Activated naive CD4-positive, alpha-beta T cell treated with Interleukin-2 at 50 U/mL for 16 hours (primary cell): ENCODE measurements at regions not wholly inside any gene's neighbourhood (a gene's known extent, or its start where the extent isn't known, plus 50 kb on each side); places are given as distances from the start of the nearest gene placed in this dataset.
"Not testable (repeated sequence)": the region's sequence is repeated elsewhere in the genome, so short reads cannot be mapped to it uniquely, and the experiment has no call there.

Source experiments
- DNase-seq: peaks from one replicate; pipeline ENCODE4 v3.0.0-alpha.2; 2020

DNA sequence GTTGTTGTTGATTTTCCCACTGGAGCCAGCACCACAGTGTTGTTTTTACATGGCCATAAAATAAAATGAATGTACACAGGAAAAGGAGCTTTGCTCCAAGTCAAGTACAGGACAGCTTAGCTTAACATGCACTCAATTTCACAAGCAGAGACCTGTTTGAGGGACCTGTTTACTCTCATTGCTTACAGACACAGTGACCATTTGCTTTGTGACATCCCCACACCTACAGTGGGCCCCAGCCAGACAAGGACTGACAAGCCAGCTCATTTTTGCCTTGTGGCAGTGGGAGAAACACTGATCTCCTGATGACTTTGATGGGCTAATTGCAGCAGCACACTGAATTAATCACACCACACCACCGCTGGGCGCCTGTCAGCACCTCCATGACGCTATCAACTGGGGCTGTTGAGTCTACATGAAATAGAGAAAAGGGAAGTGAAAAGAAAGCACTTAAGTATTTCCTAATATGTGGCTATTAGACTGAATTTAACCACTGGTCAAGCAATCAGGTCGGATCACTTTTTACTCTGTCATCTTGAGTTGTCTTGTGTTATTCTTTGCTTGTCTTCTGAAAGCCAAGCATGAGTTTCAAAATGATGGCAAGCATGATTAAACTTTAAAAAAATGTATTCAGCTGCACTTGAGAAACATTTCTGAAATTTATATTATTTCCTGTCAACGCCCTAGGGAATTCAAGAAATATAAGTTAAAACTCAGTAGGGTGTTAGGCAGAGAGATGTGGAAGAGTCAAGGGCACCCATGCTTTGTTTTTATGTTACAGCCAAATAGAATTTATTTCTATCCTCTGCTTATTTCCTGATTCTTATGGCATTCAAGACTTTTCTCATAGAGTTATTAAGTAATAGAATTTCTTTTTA is 557.7 kb downstream of the RAB28 start:
- DNase-seq = no peak

DNA sequence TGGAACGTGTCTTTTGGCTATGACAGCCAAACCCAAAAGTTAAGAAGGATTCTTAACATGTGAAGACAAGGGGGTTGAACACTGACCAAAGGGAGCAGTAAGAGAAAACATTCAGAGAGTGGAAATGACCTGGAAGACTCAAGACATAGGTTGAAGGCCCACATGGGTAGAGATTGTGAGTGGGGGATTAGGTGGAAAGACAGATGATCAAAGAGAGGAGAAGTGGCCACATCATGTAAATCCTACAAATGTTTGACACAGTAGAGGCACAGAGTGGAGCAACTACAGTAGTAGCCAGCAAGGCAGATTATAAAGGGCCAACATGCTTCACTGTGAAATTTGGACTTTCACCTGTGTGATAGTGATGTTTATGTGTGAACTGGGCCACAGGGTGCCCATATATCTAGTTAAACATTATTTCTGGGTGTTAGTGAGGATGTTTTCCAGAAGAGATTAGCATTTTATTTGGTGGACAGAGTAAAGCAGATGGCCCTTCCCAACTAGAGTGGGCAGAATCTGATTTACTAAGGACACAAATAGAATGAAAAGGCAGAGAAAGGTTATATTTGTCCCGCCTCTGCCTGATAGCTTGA is 559.3 kb downstream of the RAB28 start:
- DNase-seq = no peak

DNA sequence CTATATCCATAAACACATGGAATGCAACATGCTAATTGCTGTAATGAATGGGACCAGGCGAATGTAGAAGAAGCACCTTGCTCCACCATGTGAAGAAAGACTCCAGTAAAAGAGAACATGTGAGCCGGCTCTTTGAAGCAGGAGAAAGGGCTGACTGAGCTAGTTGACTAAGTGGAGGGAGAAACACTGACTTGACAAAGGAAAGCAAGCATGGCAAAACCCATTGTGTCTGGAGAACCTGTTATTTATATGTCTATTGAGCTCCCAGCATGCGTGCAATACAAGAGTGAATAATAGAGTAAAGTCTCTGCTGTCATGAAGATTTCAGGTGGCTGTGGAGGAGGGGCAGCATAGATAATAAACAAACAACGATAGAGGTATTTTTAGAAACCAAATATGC is 559.9 kb downstream of the RAB28 start:
- DNase-seq = no peak

DNA sequence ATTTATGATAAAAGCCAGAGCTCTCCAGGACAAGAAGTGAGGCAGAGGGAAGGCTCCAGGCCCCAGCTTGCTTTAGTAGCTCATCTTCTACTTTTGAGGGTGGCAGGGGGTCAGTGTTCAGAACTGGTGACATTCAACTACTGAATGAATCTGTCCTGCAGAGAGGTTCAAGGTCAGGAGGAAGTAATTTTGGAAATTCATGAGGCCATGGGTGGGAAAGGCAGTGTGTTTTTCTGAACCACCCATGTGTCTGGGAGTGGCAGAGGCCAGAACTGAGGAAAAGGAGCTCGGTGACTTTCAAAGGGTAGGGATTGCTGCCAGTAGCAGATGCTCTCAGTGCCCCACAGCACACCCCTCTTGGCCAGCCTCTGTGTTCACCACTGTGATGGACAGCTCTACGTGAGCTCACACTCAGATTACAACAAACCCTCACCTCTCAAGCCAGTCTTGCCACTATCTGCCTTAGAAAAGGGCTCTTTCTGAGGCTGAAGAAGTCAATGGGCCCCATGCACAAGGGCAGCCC is 571.2 kb downstream of the RAB28 start:
- DNase-seq = no peak

DNA sequence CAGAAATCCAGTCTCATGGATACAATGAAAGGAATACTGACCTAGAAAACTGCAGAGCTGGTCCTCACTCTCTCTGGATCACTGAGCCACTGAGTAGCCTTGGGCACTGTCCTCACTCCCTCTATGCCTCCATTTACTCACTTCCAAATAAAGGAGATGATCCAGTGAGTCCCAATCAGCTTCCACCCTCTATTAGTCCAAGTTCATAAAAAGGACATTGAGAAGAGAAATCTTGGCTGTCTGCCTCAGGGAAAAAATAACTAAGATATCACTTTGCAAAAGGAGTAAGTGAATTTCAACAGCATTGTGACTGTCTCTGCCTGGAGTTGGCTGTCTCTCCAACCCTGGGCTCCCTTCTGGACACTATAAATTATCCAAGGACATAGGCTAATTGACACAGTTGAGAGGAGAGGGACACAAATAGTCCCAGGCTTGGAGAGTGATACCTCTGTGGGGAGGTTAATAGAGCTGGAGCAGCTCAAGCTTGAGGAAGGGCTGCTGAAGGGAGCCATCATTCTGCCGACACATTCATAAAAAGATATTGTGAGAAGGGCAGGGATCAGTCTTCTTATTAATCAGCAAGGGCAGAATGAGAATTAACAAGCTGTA is 572.3 kb downstream of the RAB28 start:
- no peak for DNase-seq

DNA sequence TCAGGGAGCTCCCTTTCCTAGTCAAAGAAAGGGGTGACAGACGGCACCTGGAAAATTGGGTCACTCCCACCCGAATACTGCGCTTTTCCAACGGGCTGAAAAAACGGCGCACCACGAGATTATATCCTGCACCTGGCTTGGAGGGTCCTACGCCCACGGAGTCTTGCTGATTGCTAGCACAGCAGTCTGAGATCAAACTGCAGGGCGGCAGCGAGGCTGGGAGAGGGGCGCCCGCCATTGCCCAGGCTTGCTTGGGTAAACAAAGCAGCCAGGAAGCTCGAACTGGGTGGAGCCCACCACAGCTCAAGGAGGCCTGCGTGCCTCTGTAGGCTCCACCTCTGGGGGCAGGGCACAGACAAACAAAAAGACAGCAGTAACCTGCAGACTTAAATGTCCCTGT is 580.5 kb downstream of the RAB28 start:
- not testable (repeated sequence) for DNase-seq

DNA sequence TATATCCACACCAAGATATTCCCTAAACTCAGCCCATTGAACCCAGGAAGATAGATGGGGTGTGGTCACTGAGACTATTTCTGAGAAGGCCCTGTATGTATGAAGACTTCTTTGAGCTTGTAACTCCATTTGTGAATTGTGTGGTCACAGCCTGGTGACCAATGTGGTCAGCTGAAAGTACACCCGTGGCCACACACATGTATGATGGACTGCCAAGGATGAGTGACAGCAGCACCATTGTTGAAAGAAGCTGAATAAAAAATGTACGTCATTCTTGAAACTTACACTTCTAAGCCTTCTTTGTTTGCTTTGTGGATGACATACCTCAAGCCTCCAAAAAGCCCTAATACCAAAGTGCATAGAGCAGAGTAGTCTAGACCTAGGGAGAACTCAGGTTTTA is 581.4 kb downstream of the RAB28 start:
- no peak for DNase-seq

DNA sequence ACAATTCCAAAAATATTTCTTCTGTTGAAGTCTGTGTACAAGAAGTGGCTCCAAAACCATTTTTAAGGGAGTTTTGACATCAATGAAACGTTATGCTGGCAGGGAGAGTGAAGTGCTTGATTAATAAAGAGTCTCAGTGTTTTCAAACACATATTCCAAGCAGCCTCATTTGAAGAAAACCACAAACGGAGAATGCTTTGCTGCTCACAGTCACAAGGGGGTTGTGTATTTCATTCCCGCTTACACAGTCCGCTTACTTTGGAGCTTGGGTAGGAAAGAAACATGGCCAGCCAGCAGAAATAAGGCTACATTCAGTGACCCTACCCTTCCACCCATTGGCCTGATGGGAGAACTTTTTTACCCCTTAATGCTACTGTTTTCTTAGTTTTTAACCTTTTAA is 586.2 kb downstream of the RAB28 start:
- no peak for DNase-seq

DNA sequence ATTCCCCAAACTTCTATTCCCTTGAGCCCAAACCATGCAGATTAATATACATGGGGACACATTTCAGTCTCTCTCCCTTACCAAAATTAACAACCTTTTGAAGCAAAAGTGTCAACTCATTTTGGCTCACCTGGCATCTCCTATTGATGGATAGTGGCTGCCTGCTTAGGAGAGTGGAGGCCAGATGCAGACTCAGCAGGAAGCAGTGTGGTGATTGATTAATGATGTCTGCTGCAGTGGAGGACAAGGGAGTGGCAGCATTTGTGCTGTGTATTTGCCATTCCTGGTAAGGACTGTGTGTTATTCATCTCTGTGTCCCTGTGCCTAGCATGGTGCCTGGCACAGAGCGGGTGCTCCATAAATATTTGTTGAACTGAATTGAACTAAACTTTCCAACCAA is 590.1 kb downstream of the RAB28 start:
- no peak for DNase-seq

DNA sequence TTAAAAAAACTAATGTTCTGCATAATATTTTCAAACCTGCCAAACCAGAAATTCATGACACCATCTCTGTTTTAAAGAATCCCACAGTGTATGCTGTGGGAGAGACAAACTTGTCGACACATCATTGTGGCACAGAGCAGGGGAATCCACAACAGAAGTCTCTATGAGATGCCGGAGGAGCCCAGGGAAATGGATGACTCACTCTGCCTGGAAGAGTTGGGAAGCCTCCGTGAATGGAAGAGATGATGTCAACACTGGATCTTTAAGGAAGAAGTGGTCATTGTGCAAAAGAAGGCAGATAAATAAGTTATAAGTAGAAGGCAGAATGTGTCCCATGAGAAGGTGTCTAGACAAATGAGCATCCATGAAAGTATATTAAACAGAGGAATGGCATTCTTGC is 595.1 kb downstream of the RAB28 start:
- DNase-seq = no peak

DNA sequence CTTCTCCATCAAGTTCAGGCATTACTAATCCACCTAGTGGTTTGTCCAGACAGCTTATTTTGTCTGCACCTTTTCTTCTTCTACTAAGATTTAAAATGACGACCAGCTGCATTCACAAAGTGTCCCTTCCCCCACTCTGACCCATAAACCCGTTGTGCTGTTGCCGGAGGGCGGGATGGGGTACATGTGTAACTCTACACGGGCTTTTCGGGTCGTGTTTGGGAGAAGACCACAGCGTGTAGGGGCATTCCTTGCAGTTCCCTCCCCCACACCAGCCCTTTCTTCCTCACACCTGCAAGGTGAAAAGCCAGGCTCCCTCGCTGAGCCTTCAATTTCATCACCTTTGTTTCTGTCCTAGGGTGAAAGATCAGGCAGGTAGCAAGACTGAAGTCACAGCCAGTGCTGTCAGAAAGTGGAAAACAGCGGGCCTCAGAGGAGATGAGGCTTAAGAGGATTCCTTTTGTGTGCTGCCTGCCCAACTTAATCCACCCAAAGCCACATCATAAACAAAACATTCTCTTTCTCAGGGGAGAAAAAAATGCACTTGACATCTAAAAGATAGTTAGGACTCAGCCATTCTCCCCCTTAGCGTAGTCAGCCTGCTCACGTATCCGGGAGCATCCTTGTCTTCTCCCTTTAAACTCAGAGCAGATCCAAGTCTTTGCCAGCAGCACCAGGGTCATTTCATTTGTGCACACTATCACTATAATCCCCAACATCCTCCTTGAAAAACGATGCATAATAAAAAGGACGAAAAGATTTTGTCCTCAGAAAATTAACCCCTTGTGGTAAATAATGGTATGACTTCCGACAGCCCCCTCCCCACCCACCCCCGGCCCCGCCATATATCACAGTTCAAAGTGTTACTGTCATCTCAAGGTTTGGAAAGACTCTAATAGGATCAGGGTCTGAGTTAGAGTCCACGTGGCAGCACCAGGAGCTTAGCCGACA is 599.0 kb downstream of the RAB28 start:
- DNase-seq = no peak

DNA sequence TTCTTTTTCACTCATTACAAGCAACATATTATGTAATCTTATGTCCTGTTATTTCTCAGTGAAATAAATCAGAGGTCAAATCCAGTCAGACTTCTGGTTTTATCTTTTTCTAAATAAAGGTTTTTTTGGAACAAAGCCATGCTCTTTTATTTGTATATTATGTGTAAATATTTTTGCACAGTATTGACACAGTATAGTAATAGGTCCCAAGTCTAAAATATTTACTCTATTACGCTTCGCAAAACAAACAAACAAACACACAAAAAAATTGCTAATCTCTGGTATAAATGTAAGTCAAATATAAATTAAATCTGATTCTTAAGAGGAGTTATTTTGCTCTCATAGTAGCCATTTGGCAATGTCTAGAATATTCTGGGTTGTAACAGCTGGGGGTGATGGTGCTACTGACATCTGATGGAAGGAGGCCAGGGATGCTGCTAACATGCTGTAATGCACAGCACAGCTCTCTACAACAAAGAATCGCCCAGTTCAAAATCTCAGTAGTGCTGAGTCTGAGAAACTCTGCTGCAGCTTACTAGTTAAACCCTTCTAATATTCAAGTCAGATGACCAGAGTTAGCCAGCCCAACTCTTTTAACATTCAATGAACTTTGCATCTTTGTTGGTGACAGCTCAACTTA is 602.1 kb downstream of the RAB28 start:
- DNase-seq = no peak

DNA sequence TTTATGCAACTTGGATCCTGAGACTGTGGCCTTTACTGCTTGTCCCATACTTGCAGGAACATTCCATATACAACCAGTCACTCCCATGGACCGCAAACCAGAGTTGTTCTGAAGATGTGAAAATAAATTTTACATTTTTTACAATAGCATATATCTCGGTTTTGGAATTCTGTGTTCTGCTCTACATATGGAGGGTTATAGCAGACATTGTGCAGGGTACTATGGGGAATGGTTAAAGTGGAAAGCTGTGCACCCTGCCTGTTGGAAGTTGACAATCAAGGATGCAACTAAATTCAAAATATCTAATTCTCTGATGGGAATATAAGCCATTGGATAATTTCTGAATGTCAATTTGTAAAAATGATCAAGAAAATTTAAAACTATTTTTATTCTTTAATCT is 603.3 kb downstream of the RAB28 start:
- no peak for DNase-seq

DNA sequence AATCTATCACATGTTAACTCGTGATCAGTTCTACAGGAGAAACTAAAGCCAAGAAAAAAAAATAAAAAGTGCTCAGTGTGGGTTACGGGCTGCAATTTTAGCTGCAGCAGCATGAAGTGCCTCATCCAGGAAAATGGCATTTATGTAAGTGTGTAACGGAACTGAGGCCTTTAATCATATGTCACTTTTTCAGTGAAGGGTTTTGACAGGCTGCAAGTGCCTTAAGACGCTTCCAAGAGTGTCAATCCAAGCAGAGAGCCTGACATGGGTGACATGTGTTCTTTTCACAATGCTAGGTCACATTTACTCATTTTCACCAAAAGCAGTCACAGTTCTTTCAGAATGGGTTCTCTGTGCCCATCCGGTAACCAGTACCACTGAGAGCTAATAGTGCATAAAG is 604.6 kb downstream of the RAB28 start:
- DNase-seq = no peak

DNA sequence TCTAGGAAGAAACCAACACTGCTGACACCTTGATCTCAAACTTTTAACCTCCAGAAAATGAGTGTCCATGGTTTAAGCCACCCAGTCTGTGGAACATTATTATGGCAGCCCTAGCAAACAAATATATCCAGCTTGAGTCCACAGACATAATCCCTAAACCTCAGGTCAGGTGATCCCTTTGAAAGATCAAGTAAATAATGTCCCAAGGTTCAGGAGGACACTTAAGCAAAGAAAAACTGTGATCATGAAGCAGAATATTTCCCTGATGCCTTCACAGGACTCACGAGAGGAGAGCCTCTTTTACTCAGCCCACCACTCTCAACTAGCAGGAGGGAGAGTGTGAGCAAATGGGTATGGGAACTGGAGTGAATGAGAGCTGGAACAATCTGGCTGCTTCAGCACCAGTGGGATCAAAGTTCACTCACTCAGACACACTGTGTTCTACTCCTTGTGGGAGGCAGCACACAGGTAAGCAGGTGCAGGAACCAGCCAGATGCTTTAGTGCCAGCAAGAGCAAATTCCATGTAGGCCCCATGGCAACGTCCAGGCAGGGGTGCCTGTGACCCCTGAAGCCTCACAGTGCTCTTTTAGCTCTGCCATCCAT is 608.4 kb downstream of the RAB28 start:
- no peak for DNase-seq

DNA sequence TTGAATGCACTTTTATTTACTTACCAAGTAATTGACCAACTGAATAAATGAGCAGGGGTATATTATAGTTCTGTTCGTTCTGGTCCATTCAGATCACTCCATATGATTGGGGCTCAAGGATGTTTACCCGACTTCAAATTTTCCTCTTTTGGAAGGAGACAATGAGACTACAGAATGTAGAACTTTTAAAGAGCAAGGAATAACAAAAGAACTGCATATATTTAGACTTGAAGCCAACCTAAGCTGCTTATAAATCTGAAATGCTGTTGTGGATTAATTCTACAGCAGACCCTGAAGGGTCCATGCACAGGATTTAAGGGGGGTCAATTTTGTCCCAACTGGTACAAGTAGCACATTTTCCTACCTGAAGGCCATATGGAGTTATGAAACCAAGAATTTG is 610.8 kb downstream of the RAB28 start:
- DNase-seq = no peak

DNA sequence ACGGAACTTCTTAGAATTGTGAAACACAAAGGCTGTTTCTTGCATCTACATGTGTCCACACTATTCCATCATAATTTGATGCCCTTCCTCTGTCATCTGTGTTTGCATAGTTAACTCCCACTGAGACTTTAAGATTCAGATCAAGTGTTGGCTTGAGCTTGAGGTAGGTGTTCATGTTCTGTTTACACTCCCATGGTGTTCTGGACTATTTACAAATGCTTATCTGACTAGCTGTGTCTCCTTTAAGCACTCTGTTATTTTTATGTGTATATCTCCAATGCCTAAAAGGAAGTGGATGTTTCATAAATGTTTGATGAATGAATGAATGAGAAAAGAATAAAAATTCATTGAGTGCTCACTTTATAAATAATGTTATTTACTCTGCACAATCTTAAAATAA is 622.7 kb downstream of the RAB28 start:
- DNase-seq = no peak

DNA sequence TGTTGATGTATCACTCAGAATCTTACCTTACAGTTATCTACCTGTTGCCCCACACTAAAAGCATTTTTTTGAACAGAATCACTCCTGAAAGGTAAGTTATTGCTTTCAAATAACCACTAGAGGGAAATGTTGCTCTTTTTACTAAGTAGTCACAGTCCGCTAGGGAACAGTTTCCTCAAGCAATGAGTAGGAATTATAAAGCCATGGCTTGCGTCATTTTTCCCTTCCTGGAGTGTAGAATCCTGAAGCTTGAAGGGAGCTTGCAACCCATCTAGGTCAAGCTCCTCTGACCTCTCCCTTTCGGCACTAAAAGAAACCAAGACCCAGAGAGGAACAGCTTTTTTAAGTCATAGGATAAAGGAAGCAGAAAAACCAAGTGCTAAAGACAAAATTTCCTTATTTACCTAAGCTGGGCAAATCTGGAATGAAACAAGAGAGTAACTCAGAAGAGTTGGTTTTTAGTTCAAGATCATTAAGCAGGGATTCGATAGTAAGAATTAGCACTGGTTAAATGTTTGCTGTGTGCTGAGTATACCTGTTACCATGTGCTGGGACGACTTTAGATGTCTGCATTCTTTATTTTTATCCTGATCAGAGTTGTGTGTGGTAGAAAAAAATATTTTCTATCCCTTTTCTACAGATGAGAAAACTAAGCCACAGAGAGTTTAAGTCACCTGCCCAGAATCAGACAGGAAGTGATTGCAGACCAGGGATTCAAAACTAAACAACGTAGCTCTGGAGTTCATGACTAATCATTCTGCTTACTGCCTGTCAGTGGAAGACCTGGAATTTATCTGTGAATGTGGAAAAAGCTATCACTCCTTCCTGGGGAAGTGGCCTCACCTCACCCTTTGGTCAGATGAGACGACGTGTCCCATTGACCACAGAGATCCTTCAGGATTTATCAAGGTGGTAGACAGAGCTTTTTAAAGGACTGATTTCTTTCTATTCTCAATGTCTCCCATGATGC is 631.5 kb downstream of the RAB28 start:
- no peak for DNase-seq

DNA sequence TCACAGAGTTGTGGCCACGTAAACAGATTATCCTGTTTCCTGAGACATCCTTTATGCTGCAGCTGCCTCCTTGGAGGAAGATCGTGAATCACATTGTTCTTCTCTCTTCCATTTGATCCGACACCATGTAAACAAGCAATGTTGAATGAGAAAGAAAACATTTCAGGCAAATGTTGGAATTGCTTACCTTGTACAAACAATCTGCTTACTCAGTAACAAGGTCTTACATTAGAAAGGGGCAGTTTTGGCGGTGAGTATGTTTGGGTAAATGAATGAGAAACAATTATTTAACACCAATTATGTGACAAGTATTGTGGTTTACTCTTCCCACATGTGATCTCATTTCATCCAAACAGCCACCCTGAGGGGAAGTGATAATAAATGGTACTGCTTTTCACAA is 637.8 kb downstream of the RAB28 start:
- no peak for DNase-seq

DNA sequence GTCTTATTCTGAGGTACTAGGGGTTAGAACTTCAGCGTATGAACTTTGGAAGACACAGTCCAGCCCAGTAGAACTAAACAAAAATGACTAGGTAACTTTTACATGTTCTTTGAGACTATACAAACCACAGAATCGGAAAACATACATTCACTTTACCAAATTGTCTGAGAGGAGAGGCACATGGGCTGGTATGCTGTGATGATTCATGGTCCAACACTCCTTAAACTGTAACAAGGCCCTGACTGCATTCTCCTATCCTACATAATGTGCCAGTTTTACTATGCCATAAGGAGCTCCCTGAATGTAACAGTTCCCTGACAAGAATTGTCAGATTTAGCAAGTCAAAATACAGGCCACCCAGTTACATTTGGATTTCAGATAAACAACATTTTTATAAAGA is 640.0 kb downstream of the RAB28 start:
- no peak for DNase-seq

DNA sequence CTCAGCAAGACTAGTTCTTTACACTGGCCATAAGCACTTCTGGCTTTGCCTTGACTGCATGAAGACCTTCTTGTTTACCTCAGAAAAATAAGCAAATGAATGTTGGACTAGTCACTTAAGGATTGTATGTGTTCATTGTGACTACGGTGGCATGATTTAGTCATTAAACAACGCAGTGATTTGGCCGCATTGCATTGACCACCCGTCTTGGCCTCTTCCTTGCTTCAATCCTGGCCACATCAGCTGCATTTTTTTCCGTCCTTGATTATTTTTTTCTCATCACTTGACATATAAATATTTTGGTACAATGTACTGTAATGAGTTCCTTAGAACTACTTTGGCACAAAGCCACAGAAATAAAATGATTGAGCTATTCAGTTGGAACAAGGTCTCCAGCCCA is 656.2 kb downstream of the RAB28 start:
- DNase-seq = no peak
